Activated T-helper 17 cell treated with anti-CD3 and anti-CD28 coated beads, Interleukin-2, amount 50 U/mL, for 72 hours (primary cell): ENCODE measurements at regions not wholly inside any gene's neighbourhood (a gene's known extent, or its start where the extent isn't known, plus 50 kb on each side); places are given as distances from the start of the nearest gene placed in this dataset.

Experiments
- ATAC-seq: fragments of 150-1000 bp; cut with Tn5 transposase; replicated peaks from 2 replicates; pipeline ENCODE4 v1.10.0; 2021; ENCODE audit warnings: mild to moderate bottlenecking, moderate library complexity
- H3K27ac Mint-ChIP-seq: one replicate; pipeline ENCODE4 v1.8.0; 2022; ENCODE audit warnings: mixed read lengths
- H3K27me3 Mint-ChIP-seq: one replicate; pipeline ENCODE4 v1.8.0; 2022; ENCODE audit warnings: mixed read lengths
- H3K36me3 Mint-ChIP-seq: one replicate; pipeline ENCODE4 v1.8.0; 2022; ENCODE audit warnings: low read depth, mild to moderate bottlenecking, mixed read lengths
- H3K4me1 Mint-ChIP-seq: one replicate; pipeline ENCODE4 v1.8.0; 2022; ENCODE audit warnings: mixed read lengths
- H3K4me3 Mint-ChIP-seq: one replicate; pipeline ENCODE4 v1.8.0; 2022; ENCODE audit warnings: mild to moderate bottlenecking, mixed read lengths
- H3K9me3 Mint-ChIP-seq: one replicate; pipeline ENCODE4 v1.8.0; 2022; ENCODE audit warnings: mixed read lengths

- Mint-ChIP-seq H3K4me1 (no peaks in the 10 kb centered on the region), H3K9me3 (no peaks in the 10 kb centered on the region), H3K27ac (no peak overlapping the region), H3K4me3 (no peak overlapping the region), H3K27me3 (peaks cover 3% of the 10 kb centered on the region), H3K36me3 (no peaks in the 10 kb centered on the region)
- no peak for ATAC-seq
Measured at GRCh38 chr5:39515881-39516280, 91.1 kb upstream of the DAB2 start.

GRCh38 chr5:39513236-39513635 is 88.5 kb upstream of the DAB2 start:
- H3K27me3 Mint-ChIP-seq = peaks cover 7% of the 10 kb centered on the region
- no peak for ATAC-seq
- no peaks in the 10 kb centered on the region for H3K36me3 Mint-ChIP-seq
- no peaks in the 10 kb centered on the region for H3K4me1 Mint-ChIP-seq
- no peaks in the 10 kb centered on the region for H3K9me3 Mint-ChIP-seq
- no peak overlapping the region for H3K4me3 Mint-ChIP-seq
- no peak overlapping the region for H3K27ac Mint-ChIP-seq

GRCh38 chr5:39506211-39506610 is 81.4 kb upstream of the DAB2 start:
- ATAC-seq = no peak
- no peaks in the 10 kb centered on the region for H3K4me1 Mint-ChIP-seq
- no peak overlapping the region for H3K27ac Mint-ChIP-seq
- H3K9me3 Mint-ChIP-seq = no peaks in the 10 kb centered on the region
- H3K27me3 Mint-ChIP-seq = peaks cover 25% of the 10 kb centered on the region
- H3K36me3 Mint-ChIP-seq = no peaks in the 10 kb centered on the region
- H3K4me3 Mint-ChIP-seq = no peak overlapping the region

- no peak overlapping the region for H3K27ac Mint-ChIP-seq
- no peaks in the 10 kb centered on the region for H3K36me3 Mint-ChIP-seq
- no peak for ATAC-seq
- H3K27me3 Mint-ChIP-seq = peaks cover 25% of the 10 kb centered on the region
- H3K4me3 Mint-ChIP-seq = no peak overlapping the region
- H3K4me1 Mint-ChIP-seq = no peaks in the 10 kb centered on the region
- H3K9me3 Mint-ChIP-seq = no peaks in the 10 kb centered on the region
Measured at GRCh38 chr5:39505791-39506190, 81.0 kb upstream of the DAB2 start.

- Mint-ChIP-seq H3K4me1 (no peaks in the 10 kb centered on the region), H3K27ac (no peak overlapping the region), H3K9me3 (no peaks in the 10 kb centered on the region), H3K36me3 (no peaks in the 10 kb centered on the region), H3K27me3 (peaks cover 25% of the 10 kb centered on the region), H3K4me3 (no peak overlapping the region)
- no peak for ATAC-seq
Measured at GRCh38 chr5:39505363-39505762, 80.6 kb upstream of the DAB2 start.

GRCh38 chr5:39503155-39503554 is 78.4 kb upstream of the DAB2 start:
- no peaks in the 10 kb centered on the region for H3K36me3 Mint-ChIP-seq
- no peaks in the 10 kb centered on the region for H3K9me3 Mint-ChIP-seq
- H3K4me3 Mint-ChIP-seq = no peak overlapping the region
- H3K27ac Mint-ChIP-seq = no peak overlapping the region
- H3K27me3 Mint-ChIP-seq = peaks cover 35% of the 10 kb centered on the region
- no peaks in the 10 kb centered on the region for H3K4me1 Mint-ChIP-seq
- ATAC-seq = no peak

- Mint-ChIP-seq H3K27me3 (peaks cover 35% of the 10 kb centered on the region), H3K36me3 (no peaks in the 10 kb centered on the region), H3K4me3 (no peak overlapping the region), H3K4me1 (no peaks in the 10 kb centered on the region), H3K27ac (no peak overlapping the region), H3K9me3 (no peaks in the 10 kb centered on the region)
- ATAC-seq = no peak
Measured at GRCh38 chr5:39502704-39503103, 77.9 kb upstream of the DAB2 start.

GRCh38 chr5:39501397-39501796 is 76.6 kb upstream of the DAB2 start:
- Mint-ChIP-seq H3K9me3 (no peaks in the 10 kb centered on the region), H3K36me3 (no peaks in the 10 kb centered on the region)

GRCh38 chr5:39500551-39501175 is 75.9 kb upstream of the DAB2 start:
- ATAC-seq = no peak
- Mint-ChIP-seq H3K27ac (no peak overlapping the region), H3K27me3 (peaks cover 22% of the 10 kb centered on the region), H3K9me3 (no peaks in the 10 kb centered on the region), H3K4me3 (no peak overlapping the region), H3K4me1 (no peaks in the 10 kb centered on the region), H3K36me3 (no peaks in the 10 kb centered on the region)

More at GRCh38 chr5:39501397-39501796, 76.6 kb upstream of the DAB2 start:
- no peak for ATAC-seq
- H3K27ac Mint-ChIP-seq = no peak overlapping the region
- peaks cover 27% of the 10 kb centered on the region for H3K27me3 Mint-ChIP-seq
- no peaks in the 10 kb centered on the region for H3K4me1 Mint-ChIP-seq
- no peak overlapping the region for H3K4me3 Mint-ChIP-seq

GRCh38 chr5:39498278-39498952 is 73.6 kb upstream of the DAB2 start:
- no peak overlapping the region for H3K27ac Mint-ChIP-seq
- ATAC-seq = no peak
- H3K36me3 Mint-ChIP-seq = no peaks in the 10 kb centered on the region
- peaks cover 13% of the 10 kb centered on the region for H3K27me3 Mint-ChIP-seq
- H3K4me1 Mint-ChIP-seq = no peaks in the 10 kb centered on the region
- no peaks in the 10 kb centered on the region for H3K9me3 Mint-ChIP-seq
- no peak overlapping the region for H3K4me3 Mint-ChIP-seq

- Mint-ChIP-seq H3K36me3 (no peaks in the 10 kb centered on the region), H3K9me3 (no peaks in the 10 kb centered on the region), H3K4me3 (no peak overlapping the region), H3K27me3 (peaks cover 13% of the 10 kb centered on the region), H3K4me1 (no peaks in the 10 kb centered on the region), H3K27ac (no peak overlapping the region)
- no peak for ATAC-seq
Measured at GRCh38 chr5:39497322-39497721, 72.5 kb upstream of the DAB2 start.

- Mint-ChIP-seq H3K9me3 (no peaks in the 10 kb centered on the region), H3K4me1 (no peaks in the 10 kb centered on the region), H3K27ac (no peak overlapping the region), H3K36me3 (no peaks in the 10 kb centered on the region), H3K27me3 (peaks cover 8% of the 10 kb centered on the region), H3K4me3 (no peak overlapping the region)
- no peak for ATAC-seq
Measured at GRCh38 chr5:39495227-39495626, 70.4 kb upstream of the DAB2 start.

GRCh38 chr5:39494534-39494933 is 69.8 kb upstream of the DAB2 start:
- Mint-ChIP-seq H3K9me3 (peaks cover 5% of the 10 kb centered on the region), H3K4me3 (no peak overlapping the region), H3K27me3 (peaks cover 10% of the 10 kb centered on the region), H3K27ac (no peak overlapping the region), H3K4me1 (no peaks in the 10 kb centered on the region), H3K36me3 (no peaks in the 10 kb centered on the region)
- ATAC-seq = no peak

GRCh38 chr5:39494107-39494510 is 69.3 kb upstream of the DAB2 start:
- ATAC-seq = no peak
- Mint-ChIP-seq H3K9me3 (peaks cover 6% of the 10 kb centered on the region), H3K4me3 (no peak overlapping the region), H3K27me3 (peaks cover 8% of the 10 kb centered on the region), H3K4me1 (no peaks in the 10 kb centered on the region), H3K27ac (no peak overlapping the region), H3K36me3 (no peaks in the 10 kb centered on the region)

- Mint-ChIP-seq H3K4me3 (no peak overlapping the region), H3K9me3 (peaks cover 6% of the 10 kb centered on the region), H3K4me1 (no peaks in the 10 kb centered on the region), H3K36me3 (no peaks in the 10 kb centered on the region), H3K27ac (no peak overlapping the region), H3K27me3 (peaks cover 9% of the 10 kb centered on the region)
- ATAC-seq = no peak
Measured at GRCh38 chr5:39491210-39491609, 66.4 kb upstream of the DAB2 start.
